Left cardiac atrium (tissue), 4 donors: ENCODE measurements at regions not wholly inside any gene's neighbourhood (a gene's known extent, or its start where the extent isn't known, plus 50 kb on each side); places are given as distances from the start of the nearest gene placed in this dataset.
"Not testable (repeated sequence)": the region's sequence is repeated elsewhere in the genome, so short reads cannot be mapped to it uniquely, and the experiment has no call there.

ENCODE experiments used
- ATAC-seq, 2 donors: fragments of 200-7000 bp; cut with Tn5 transposase; one replicate each; pipeline ENCODE4 v1.9.1; 2020; ENCODE audit warnings: mild to moderate bottlenecking in 2 of 2, moderate library complexity in 2 of 2
- DNase-seq: peaks from one replicate; pipeline ENCODE4 v3.0.0-alpha.2; 2020
- intact Hi-C, 2 donors: fragments of 100-400 bp; cut with DNase I; formaldehyde crosslinking; loops; one replicate each; pipeline versions ENCODE4 v1.14.1 to v1.15.1; 2022 to 2023
- donor health status: DM: no; HTN: yes; CAD: no.
- donor health status: DM: no; HTN: yes; CAD: no; lungs with severe emphysema.
- donor health status: DM: yes; HTN: yes; CAD: no.
- donor health status: Dilated cardiomyopathy.

- DNase-seq (no peak), ATAC-seq (no peak)
- intact Hi-C loops: no loop called here
Measured at GRCh38 chr13:87535911-87536310, 135.3 kb upstream of the SLITRK5 start.

GRCh38 chr13:87536499-87536898, 134.7 kb upstream of the SLITRK5 start:
- intact Hi-C loops: no loop called here
- ATAC-seq: no peak

GRCh38 chr13:87536899-87537298, 134.3 kb upstream of the SLITRK5 start:
- intact Hi-C loops: no loop called here
- DNase-seq: no peak
- ATAC-seq: no peak

More at GRCh38 chr13:87536499-87536898, 134.7 kb upstream of the SLITRK5 start:
- DNase-seq: no peak

- ATAC-seq (no peak), DNase-seq (no peak)
- intact Hi-C loops: no loop called here
Measured at GRCh38 chr13:87537951-87538350, 133.2 kb upstream of the SLITRK5 start.

DNA sequence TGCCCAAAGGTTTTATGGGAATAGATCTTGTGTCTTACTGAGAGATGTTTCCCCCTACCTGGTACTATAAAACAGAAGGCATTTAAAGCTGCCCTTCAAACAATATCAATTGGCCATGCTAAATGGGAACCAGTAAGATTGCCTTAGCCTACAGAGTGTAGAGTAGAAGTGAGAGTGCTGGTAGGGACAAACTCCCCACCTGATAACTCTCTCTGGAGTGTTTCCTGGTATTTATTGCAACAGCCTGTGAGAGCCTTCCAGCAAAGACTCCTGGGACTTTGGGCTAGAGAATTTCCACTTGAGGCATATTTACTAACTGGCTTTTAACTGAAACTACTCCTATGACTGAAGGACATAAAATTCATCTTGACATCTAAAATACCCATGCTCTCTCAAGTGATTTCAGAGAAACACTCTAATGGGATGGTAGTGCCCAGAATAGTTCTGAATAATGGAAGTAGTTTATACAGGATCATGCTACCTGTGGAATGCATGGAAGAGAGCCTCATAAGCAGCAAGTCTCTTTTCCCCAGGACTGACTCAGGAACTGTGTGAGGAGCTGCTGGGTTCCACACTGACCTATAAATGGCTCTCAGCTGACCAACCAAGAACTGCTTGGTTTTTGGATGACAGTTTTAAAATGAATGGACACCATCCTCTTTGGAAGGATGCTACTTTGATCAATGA, 132.7 kb upstream of the SLITRK5 start:
- intact Hi-C loops: no loop called here

GRCh38 chr13:87553142-87553541, 118.0 kb upstream of the SLITRK5 start:
- ATAC-seq (no peak), DNase-seq (no peak)
- intact Hi-C loops: no loop called here

More for the DNA sequence above, 132.7 kb upstream of the SLITRK5 start:
- DNase-seq: no peak
- ATAC-seq: no peak

DNA sequence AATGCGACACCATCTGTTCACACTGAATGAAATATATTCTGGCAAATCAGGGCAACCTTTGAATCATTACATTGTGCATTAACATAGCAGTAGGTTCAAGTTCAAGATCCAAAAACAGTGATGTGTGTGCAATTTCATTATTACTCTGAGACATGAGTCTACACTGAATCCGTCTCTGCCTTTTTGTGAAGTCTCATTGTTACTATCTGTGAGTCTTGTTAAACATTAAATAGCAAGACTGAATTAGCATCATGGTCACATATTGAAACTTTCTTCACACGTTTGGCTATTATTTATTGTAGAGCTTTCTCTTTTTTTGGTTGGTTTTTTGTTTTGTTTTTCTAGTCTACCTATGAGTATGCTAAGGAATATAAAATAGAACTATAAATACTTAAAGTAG, 117.1 kb upstream of the SLITRK5 start:
- ATAC-seq (no peak), DNase-seq (no peak)
- intact Hi-C loops: no loop called here

DNA sequence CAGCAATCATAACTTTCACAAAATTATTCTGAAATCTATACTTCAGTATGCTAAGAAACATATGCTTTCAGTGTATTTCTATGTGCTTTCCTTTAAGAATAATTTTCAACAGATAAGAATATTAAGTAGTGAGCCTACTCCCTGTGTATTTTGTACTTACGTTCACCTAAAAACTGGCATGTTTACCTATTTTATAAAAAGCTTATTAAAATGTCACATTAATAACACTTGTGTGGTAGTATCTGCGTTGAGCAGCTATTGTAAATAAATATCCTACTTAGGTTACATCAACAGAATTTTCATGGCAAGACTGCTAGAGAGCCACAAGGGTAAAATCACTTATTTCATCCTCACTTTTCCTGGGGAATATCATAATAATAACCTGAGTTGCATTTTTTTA, 113.4 kb upstream of the SLITRK5 start:
- ATAC-seq: no peak
- intact Hi-C loops: no loop called here
- DNase-seq: no peak

- intact Hi-C loops, ATAC-seq, DNase-seq: not testable (repeated sequence)
Measured at GRCh38 chr13:87561580-87561979, 109.6 kb upstream of the SLITRK5 start.

DNA sequence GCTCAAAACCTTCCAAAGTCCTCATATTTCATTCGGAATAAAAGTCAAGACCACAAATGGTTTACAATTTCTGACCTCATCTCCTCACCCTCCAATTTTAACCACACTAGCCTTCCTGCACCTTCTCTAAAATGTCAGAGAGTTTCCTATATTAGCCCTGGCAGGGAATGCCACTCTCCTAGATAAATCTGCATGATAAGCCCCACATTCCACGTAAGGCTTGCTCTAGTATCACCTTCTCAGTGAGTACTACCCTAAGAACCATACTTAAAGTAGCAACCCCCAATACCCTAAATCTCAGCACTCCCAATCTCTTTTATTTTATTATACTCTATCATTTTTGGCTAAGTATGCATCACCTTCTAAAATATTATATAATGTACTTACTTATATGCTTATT, 100.5 kb upstream of the SLITRK5 start:
- ATAC-seq (no peak), DNase-seq (no peak)
- intact Hi-C loops: no loop called here

GRCh38 chr13:87582399-87582798, 88.8 kb upstream of the SLITRK5 start:
- no peak for DNase-seq
- intact Hi-C loops: no loop called here
- no peak for ATAC-seq

DNA sequence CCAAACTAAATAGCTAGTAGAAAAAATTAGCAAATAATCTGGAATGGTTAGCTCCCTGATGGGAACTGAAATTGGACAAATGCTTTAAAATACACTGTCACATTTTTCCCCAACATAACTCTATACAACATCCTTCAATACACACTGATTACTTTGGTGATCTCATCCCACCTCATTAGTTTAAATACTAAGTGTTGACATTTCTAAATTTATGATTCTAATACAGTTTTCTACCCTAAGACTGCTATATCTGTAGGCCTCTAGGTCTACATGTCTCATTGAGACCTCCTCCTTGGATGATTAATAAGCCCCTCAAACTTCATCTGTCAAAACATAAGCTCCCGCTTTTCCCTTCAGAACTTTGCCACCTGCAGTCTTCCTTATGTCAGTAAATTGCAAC, 80.7 kb upstream of the SLITRK5 start:
- DNase-seq (no peak), ATAC-seq (no peak)
- intact Hi-C loops: no loop called here

GRCh38 chr13:87604437-87604836, 66.7 kb upstream of the SLITRK5 start:
- intact Hi-C loops, ATAC-seq: not testable (repeated sequence)

GRCh38 chr13:87607266-87607665, 63.9 kb upstream of the SLITRK5 start:
- DNase-seq: no peak
- intact Hi-C loops: no loop called here
- no peak for ATAC-seq

More at GRCh38 chr13:87604437-87604836, 66.7 kb upstream of the SLITRK5 start:
- DNase-seq: not testable (repeated sequence)

- ATAC-seq: no peak
- no peak for DNase-seq
- intact Hi-C loops: no loop called here
Measured at GRCh38 chr13:87614276-87614675, 56.9 kb upstream of the SLITRK5 start.
